Stimulated activated CD8-positive, alpha-beta memory T cell treated with anti-CD3 and anti-CD28 coated beads, Interleukin-15, amount 100 ng/mL, for 1 hour (primary cell): ENCODE measurements at regions not wholly inside any gene's neighbourhood (a gene's known extent, or its start where the extent isn't known, plus 50 kb on each side); places are given as distances from the start of the nearest gene placed in this dataset.

Source experiments
- DNase-seq: peaks from one replicate; pipeline ENCODE4 v3.0.0-alpha.2; 2020; ENCODE audit warnings: low read depth

GRCh38 chr5:174191076-174191475 is 145.6 kb downstream of the NSG2 start:
- no peak for DNase-seq

GRCh38 chr5:174191850-174192655 is 146.5 kb downstream of the NSG2 start:
- DNase-seq: no peak

- no peak for DNase-seq
Observed at GRCh38 chr5:174192901-174193300, 147.4 kb downstream of the NSG2 start.

GRCh38 chr5:174195517-174195916 is 150.0 kb downstream of the NSG2 start:
- no peak for DNase-seq

GRCh38 chr5:174197929-174198328 is 152.4 kb downstream of the NSG2 start:
- DNase-seq: no peak

GRCh38 chr5:174198541-174198940 is 153.0 kb downstream of the NSG2 start:
- no peak for DNase-seq

GRCh38 chr5:174202996-174203395 is 157.5 kb downstream of the NSG2 start:
- no peak for DNase-seq

- DNase-seq: no peak
Observed at GRCh38 chr5:174204535-174205313, 159.2 kb downstream of the NSG2 start.

- no peak for DNase-seq
Observed at GRCh38 chr5:174205939-174206338, 160.4 kb downstream of the NSG2 start.

GRCh38 chr5:174210596-174211276 is 165.2 kb downstream of the NSG2 start:
- DNase-seq: no peak

GRCh38 chr5:174211277-174211626 is 165.7 kb downstream of the NSG2 start:
- DNase-seq: no peak

GRCh38 chr5:174217527-174217926 is 172.0 kb downstream of the NSG2 start:
- DNase-seq: no peak

GRCh38 chr5:174218162-174218561 is 172.7 kb downstream of the NSG2 start:
- no peak for DNase-seq

- no peak for DNase-seq
Observed at GRCh38 chr5:174220417-174220816, 174.9 kb downstream of the NSG2 start.

- no peak for DNase-seq
Observed at GRCh38 chr5:174221436-174221835, 175.9 kb downstream of the NSG2 start.

GRCh38 chr5:174221946-174222345 is 176.4 kb downstream of the NSG2 start:
- no peak for DNase-seq

- no peak for DNase-seq
Observed at GRCh38 chr5:174222891-174223290, 177.4 kb downstream of the NSG2 start.

- no peak for DNase-seq
Observed at GRCh38 chr5:174223355-174223754, 177.8 kb downstream of the NSG2 start.

- DNase-seq: no peak
Observed at GRCh38 chr5:174229068-174229467, 183.6 kb downstream of the NSG2 start.

- DNase-seq: no peak
Observed at GRCh38 chr5:174229514-174230370, 184.2 kb downstream of the NSG2 start.

GRCh38 chr5:174231956-174232487 is 186.5 kb downstream of the NSG2 start:
- no peak for DNase-seq

GRCh38 chr5:174234388-174234787 is 188.9 kb downstream of the NSG2 start:
- no peak for DNase-seq
